ENCODE measurements at regions not wholly inside any gene's neighbourhood (a gene's known extent, or its start where the extent isn't known, plus 50 kb on each side); places are given as distances from the start of the nearest gene placed in this dataset.

- H3K27me3 ChIP-seq (ENCODE audit: low read length): no peaks in the 10 kb centered on the region
- H3K79me2 ChIP-seq (ENCODE audit: insufficient read depth, low read length): no peaks in the 10 kb centered on the region
- H2AFZ ChIP-seq (ENCODE audit: low read depth, low read length, severe bottlenecking): no peak overlapping the region
- no peaks in the 10 kb centered on the region for H3K9me2 ChIP-seq (replicated peaks; ENCODE audit: insufficient read depth, low read length)
- no peak overlapping the region for H3K27ac ChIP-seq (ENCODE audit: low read depth, low read length)
- H3K9ac ChIP-seq (ENCODE audit: low read length): no peak overlapping the region
- no peaks in the 10 kb centered on the region for H3K36me3 ChIP-seq (ENCODE audit: low read length)
- H3K4me3 ChIP-seq (ENCODE audit: insufficient read depth, low read length, poor library complexity, severe bottlenecking): no peak overlapping the region
- no peak overlapping the region for H3K4me2 ChIP-seq (ENCODE audit: low read depth, low read length, poor library complexity, severe bottlenecking)
- TF ChIP-seq, protein P1, sequence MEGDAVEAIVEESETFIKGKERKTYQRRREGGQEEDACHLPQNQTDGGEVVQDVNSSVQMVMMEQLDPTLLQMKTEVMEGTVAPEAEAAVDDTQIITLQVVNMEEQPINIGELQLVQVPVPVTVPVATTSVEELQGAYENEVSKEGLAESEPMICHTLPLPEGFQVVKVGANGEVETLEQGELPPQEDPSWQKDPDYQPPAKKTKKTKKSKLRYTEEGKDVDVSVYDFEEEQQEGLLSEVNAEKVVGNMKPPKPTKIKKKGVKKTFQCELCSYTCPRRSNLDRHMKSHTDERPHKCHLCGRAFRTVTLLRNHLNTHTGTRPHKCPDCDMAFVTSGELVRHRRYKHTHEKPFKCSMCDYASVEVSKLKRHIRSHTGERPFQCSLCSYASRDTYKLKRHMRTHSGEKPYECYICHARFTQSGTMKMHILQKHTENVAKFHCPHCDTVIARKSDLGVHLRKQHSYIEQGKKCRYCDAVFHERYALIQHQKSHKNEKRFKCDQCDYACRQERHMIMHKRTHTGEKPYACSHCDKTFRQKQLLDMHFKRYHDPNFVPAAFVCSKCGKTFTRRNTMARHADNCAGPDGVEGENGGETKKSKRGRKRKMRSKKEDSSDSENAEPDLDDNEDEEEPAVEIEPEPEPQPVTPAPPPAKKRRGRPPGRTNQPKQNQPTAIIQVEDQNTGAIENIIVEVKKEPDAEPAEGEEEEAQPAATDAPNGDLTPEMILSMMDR (IDR thresholded peaks at IDR 0.05; ENCODE audit: insufficient read depth, low read length, poor library complexity, severe bottlenecking): no peak
- no peak for TF ChIP-seq EZH2phosphoT487 (conservative IDR thresholded peaks at IDR 0.05; ENCODE audit: low read length)
- no peaks in the 10 kb centered on the region for H3K9me3 ChIP-seq (ENCODE audit: insufficient read depth, low read length)
- no peaks in the 10 kb centered on the region for H3F3A ChIP-seq (ENCODE audit: insufficient read depth)
- no peaks in the 10 kb centered on the region for H4K20me1 ChIP-seq (ENCODE audit: low read depth, low read length)
Measured at GRCh38 chr16:7137560-7138330, 194.9 kb upstream of the RBFOX1 start.

DNA sequence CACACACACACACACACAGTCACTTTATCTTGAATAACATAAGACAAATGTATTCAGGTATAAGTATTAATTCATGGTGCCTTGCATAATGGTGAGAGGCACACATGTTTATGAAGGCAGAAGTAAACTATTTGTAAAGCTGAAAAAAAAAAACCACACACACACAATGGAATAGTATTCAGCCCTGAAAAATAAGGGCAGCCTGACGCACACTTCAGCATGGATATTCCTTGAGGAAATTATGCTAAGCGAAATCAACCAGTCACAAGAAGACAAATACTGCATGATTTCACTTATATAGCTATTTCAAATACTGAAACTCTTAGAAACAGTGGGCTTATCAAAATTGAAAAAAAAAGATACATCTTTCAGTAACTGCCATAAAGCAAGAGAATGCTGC, 200.2 kb upstream of the RBFOX1 start:
- Histone ChIP-seq H2AFZ (ENCODE audit: low read depth, low read length, severe bottlenecking) (no peak overlapping the region), H3K9me2 (replicated peaks; ENCODE audit: insufficient read depth, low read length) (no peaks in the 10 kb centered on the region), H3K9me3 (ENCODE audit: insufficient read depth, low read length) (no peaks in the 10 kb centered on the region), H3K9ac (ENCODE audit: low read length) (no peak overlapping the region), H3K4me2 (ENCODE audit: low read depth, low read length, poor library complexity, severe bottlenecking) (no peak overlapping the region), H3K27ac (ENCODE audit: low read depth, low read length) (no peak overlapping the region), H3K36me3 (ENCODE audit: low read length) (no peaks in the 10 kb centered on the region), H4K20me1 (ENCODE audit: low read depth, low read length) (no peaks in the 10 kb centered on the region), H3K4me3 (ENCODE audit: insufficient read depth, low read length, poor library complexity, severe bottlenecking) (no peak overlapping the region), H3K79me2 (ENCODE audit: insufficient read depth, low read length) (no peaks in the 10 kb centered on the region), H3F3A (ENCODE audit: insufficient read depth) (no peaks in the 10 kb centered on the region), H3K27me3 (ENCODE audit: low read length) (no peaks in the 10 kb centered on the region)
- TF ChIP-seq, protein P1 (IDR thresholded peaks at IDR 0.05; ENCODE audit: insufficient read depth, low read length, poor library complexity, severe bottlenecking): no peak
- TF ChIP-seq EZH2phosphoT487 (conservative IDR thresholded peaks at IDR 0.05; ENCODE audit: low read length): no peak

DNA sequence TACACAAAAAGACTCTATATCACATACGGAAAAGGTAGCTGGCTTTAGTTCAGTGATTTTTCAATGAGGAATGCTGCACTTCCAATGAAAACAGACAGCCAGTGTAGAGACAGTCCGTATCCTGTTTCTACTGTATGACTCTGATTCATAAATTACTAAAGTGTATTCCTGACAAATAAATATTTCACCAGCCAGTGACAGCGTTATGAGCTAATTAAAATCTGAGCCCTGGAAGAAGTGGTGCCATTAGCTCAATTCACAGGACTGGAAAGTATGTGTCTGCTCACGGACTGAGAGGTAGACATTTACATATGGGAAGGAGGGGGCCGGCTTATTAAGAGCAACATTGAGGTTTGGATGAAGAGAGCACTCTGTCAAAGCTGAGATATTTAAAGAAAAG, 207.9 kb upstream of the RBFOX1 start:
- H3K36me3 ChIP-seq (ENCODE audit: low read length): no peaks in the 10 kb centered on the region
- no peaks in the 10 kb centered on the region for H3K27me3 ChIP-seq (ENCODE audit: low read length)
- H3K9ac ChIP-seq (ENCODE audit: low read length): no peak overlapping the region
- no peak overlapping the region for H3K4me2 ChIP-seq (ENCODE audit: low read depth, low read length, poor library complexity, severe bottlenecking)
- no peaks in the 10 kb centered on the region for H3K9me3 ChIP-seq (ENCODE audit: insufficient read depth, low read length)
- H3K4me3 ChIP-seq (ENCODE audit: insufficient read depth, low read length, poor library complexity, severe bottlenecking): no peak overlapping the region
- TF ChIP-seq, protein P1 (IDR thresholded peaks at IDR 0.05; ENCODE audit: insufficient read depth, low read length, poor library complexity, severe bottlenecking): no peak
- TF ChIP-seq EZH2phosphoT487 (conservative IDR thresholded peaks at IDR 0.05; ENCODE audit: low read length): no peak
- no peaks in the 10 kb centered on the region for H4K20me1 ChIP-seq (ENCODE audit: low read depth, low read length)
- no peaks in the 10 kb centered on the region for H3K9me2 ChIP-seq (replicated peaks; ENCODE audit: insufficient read depth, low read length)
- H3K27ac ChIP-seq (ENCODE audit: low read depth, low read length): no peak overlapping the region
- no peak overlapping the region for H2AFZ ChIP-seq (ENCODE audit: low read depth, low read length, severe bottlenecking)
- H3K79me2 ChIP-seq (ENCODE audit: insufficient read depth, low read length): no peaks in the 10 kb centered on the region
- no peaks in the 10 kb centered on the region for H3F3A ChIP-seq (ENCODE audit: insufficient read depth)

All from SU-DHL-6 (cell line).